ENCODE measurements at regions not wholly inside any gene's neighbourhood (a gene's known extent, or its start where the extent isn't known, plus 50 kb on each side); places are given as distances from the start of the nearest gene placed in this dataset.

DNA sequence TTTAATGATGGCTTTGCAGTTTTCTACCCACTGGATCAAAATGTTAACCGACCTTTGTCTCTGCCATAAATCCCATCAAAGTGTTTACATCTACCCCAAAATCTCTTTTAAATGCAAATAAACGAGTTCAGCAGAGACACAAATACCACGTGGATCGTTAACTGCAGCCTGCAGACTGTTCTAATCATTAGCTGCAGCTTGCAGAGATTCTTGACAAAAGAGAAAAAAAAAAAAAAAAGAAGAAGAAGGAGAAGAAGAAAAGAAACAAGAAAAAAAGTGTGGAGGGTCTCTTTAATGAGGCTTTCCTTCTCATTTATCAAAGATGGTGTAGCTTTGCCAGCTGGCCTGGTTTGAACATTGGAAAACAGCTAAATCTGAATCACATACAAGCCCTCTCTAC lies 275.7 kb downstream of the NEDD1 start:
- no peak for DNase-seq

DNA sequence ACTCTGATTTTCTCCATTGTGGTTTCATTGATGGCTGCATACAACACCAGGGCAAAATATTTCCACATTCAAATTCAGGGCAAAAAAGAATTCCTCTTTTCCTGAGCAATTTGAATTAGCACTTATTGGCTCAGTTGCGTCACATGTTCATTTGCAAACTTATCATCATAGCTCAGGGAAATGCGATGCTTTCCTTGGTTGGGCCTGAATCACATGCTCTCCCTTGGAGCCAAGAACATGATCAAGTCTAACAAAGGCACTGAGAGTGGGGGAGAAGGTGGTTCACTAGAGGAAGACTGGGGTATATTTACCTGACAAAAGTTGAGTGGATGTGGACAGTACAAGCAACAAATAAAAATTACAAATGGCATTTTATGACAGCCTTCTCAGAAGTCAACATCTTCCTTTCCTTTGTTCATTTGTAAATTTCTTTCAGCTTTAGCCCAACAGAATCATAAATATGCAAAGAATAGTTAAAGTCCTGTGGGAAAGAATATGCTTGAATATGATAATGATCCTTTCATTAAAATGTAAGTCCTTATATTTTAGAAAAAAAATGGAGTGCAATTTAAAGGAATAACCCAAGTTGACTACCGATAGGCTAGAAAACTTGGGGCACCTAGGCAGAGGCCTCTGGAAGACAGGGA lies 277.2 kb downstream of the NEDD1 start:
- DNase-seq: no peak

DNA sequence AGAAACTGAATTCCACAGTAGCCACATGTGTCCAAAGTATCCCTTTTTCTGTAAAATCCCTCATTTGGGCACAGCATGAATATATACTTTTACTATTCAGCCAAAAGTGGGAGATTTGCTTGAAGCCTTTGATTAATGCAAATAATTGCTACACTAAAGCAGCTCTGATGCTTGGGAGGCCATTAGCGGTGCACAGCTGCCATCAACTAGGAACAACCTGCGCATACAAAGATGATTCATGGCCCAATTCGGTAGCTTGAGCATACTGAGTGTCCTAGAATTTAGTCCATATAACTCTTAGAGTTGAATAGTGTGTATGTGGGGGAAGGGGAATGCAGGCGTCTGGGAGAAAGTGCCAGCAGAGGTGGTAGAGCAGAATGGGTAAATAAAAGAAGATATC lies 277.0 kb upstream of the RMST start:
- no peak for DNase-seq

DNA sequence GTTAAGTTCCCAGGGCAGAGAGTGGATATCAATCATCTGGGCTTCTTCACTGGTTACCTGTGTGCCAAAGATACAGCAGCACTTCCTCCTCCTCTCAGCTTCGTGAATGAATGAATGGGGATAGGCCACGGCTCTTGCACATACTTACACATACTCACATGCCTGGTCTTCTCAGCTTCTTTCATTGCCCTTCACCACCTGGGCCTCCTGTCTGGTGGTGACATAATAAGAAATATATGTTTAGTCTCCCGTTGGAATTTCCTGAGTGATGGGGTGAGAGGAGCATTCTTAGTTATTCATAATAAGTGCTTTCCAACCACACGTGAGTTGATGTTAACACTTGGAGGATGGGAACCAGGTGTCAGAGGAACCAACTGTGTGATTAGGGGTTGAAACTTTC lies 268.1 kb upstream of the RMST start:
- no peak for DNase-seq

DNA sequence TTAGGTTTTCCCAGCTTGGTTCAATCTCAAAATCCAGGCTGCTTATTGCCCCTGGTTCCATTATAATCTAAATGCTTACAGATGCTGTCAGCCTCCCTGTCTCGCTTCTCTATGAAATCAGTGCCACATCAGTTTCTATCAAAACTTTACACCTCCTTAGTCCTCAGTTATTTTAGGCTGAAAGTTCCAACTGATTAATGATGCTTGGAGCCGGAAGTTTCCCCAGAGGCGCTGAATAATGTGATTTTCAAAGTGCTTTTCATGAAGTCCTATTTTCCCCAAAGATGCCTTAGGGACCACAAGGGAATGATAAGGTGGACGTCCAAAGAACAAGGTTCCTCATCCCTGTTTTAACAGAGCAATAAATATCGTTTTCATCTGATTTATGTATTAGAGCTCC lies 262.4 kb upstream of the RMST start:
- DNase-seq: no peak

DNA sequence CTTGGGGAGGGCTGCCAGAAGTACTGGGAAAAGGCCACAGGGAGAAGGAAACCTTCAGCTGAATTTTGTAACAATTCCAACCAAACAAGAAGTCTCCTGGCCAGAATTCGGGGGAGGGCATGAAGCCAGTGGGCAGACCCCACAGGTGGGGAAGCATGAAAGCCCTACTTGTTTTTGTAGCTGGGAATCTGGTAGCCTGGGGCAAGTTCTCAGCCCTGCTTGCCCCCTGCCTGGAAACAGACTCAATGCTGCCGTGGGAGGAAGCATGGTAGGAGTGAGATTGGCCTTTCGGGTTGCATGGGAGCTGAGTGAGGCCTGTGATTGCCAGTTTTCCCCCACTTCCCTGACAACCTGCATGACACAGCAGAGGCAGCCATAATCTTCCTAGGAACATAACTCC lies 259.2 kb upstream of the RMST start:
- no peak for DNase-seq

DNA sequence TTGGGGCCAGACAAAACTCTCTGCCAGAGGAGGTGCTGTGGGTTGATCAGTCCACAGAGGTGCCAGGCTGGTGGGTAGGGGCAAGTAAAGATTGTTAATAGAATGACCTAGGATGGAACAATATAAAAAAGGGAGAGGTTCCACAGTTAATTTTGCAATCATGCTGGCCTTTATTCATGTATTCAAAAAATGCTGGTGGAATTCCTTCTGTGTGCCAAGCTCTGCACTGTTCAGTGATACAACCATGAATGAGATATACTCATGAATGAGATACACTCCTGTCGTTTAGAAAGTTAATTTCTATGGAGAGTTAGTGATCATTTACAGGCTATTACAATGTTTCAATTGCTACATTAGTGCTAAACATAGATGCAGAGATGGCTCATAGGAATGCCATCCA lies 252.6 kb upstream of the RMST start:
- no peak for DNase-seq

DNA sequence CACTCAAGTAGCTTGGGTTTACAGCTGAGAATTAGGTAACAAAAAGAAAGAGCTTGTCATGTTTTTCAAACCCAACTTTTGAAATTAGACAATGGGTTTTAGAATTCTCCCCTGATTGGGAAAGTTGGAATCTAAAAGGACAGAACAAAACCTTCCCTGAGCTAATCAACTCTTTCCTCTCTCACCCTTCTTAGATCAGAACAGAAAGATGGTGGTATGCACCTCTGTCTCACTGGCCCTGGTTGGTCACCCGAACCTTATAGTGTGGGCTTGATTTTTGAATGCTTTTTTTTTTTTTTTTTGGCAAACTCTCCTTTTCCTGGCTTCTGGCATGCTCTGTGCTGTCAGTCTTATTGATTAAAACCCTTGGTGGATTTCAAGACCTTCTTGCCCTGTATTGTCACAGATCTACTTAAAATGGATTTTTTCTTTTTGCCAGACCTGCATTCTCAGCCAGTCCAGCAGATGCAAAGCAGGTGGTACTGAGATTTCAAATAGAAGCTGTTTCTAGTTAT lies 251.1 kb upstream of the RMST start:
- DNase-seq: no peak

DNA sequence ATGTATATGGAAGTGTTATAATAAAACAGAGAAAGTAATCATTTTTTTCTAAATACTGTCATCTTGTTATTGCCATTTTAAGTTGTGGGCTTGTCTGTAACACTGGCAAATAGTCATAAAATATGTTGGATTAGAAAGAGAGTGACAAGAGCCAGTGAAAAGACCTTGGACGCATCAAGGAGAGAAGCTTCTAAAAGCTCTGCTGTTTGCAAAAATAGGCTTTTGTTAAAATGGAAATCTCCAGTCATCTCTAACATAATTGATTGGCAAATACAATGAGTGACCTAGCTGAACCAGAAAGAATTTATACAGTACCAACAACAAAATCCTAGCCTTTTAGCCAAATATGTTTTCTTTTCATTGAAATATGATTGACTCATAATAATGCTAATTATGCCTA lies 245.8 kb upstream of the RMST start:
- DNase-seq: no peak

DNA sequence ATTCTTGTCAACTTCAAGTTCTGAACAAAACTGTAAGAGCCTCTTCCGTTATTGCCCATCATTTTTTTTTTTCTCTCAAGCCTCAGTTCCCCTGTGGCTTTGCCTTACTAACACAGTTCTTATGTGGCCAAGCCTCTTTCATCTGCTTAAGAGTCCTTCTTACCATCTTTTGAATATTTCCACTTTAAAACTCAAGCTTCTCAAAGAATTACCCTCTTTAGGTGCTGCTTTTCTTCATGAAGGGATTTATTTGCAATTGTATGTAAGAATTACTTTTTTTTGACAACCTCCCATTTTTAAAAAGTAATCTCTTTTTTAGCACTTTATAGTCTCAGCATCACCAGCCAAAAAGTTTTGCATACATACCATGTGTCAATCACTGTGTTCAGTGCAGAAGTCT lies 240.2 kb upstream of the RMST start:
- no peak for DNase-seq

DNA sequence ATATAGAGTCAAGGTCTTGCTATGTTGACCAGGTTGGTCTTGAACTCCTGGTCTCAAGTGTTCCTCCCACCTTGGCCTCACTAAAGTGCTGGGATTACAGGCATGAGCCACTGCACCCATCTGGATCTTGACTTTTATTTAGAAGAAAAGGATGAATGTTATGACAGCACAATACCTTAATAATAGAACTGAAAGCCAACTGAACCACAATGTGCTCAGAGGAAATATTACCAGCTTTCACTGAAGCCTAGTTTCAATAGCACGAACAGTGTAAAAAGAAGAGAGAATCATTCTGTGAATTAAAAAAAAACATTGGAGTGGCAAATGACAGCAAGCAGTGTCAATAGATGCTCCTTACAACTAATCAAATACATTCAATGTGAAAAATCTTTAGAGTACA lies 239.2 kb upstream of the RMST start:
- DNase-seq: no peak

DNA sequence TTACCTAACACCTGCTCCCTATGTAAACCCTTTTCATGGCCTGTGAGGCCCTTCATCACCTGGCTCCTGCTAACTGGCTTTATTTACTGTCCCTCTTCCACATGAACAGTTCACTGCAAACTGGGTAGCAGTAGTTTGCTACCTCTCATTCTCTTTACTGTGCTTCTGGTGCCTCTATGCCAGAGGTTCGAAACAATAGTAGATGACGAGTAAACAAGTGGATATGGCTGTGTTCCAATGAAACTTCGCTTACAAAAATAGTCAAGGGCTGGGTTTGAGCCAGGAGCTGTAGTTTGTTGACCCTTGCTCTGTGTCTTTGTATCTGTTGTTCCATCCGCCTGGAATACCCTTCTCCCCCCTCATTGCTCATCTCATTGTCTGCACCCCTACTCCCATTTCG lies 233.6 kb upstream of the RMST start:
- DNase-seq: peak; percentile 42

DNA sequence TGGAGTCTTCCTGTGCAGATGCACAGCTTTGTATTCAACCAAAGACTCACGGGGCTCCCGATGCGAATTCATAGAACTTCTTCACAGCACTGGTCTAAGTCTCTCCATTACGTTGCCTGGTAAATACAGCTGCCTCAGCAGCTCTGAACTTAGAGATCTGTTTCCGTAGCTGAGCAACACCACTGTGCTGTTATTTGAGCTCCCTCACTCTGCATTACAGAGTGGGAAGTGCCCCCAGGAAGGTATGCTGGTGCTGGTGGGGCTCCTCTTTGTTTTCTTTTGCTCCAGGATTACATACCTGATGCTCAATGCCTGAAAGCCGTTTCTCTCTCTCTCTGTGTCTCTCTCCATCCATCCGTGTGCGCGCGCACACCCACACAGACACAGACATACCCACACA lies 227.5 kb upstream of the RMST start:
- DNase-seq: no peak

DNA sequence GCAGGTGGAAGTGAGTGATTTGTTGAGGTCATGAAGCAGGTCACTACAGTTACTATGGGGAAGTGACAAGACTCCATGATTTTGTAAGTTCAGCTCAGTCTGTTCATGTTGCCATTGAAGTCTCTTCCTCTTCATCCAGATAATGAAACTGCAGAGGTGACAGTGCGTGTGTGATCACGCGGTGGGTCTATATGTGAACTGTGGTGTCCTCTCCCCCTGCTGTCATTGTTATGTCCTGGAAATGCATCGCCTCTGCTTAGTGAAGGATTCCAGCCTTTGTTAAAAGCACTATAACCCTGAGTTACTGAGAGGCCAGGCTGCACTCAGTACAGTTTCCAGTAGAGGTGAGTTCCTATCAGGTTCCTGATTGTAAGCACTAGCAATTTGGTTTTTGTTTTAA lies 216.2 kb upstream of the RMST start:
- DNase-seq: no peak

DNA sequence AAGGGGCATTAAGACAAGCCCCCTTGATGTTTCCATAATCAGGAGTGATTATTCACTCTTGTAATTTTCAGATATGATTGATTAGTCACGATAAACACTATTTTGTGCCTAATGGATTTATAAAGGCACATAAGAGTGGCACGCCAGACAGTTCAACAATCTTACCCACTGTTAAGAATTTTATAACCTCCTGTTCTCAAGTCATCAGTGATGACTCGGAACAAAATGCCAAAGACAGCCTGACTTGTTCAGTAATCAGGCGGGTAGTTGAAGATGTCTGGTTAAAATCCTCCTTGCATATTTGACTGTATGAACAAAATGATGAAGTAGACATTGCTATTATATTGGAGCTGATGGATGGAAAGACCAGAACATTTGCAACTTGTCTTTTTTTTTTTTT lies 212.1 kb upstream of the RMST start:
- DNase-seq: no peak

DNA sequence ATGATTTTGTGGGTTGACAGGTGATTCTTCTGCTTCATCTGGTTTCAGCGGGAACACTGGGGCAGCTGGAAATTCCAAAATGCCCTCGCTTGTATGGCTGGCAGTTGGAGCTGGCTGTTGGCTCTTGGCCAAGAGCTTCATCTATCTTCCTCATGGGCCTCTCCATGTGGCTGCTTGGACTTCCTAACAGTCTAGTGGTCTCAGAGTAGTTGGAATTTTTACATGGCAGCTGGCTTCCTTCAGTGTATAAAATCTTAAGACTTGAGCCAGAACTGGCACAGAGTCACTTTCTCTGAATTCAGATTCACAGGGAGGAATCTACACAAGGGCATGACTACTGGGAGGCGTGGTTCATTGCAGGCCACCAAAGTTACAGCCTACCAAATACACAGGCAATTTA lies 204.9 kb upstream of the RMST start:
- peak; percentile 45 for DNase-seq

DNA sequence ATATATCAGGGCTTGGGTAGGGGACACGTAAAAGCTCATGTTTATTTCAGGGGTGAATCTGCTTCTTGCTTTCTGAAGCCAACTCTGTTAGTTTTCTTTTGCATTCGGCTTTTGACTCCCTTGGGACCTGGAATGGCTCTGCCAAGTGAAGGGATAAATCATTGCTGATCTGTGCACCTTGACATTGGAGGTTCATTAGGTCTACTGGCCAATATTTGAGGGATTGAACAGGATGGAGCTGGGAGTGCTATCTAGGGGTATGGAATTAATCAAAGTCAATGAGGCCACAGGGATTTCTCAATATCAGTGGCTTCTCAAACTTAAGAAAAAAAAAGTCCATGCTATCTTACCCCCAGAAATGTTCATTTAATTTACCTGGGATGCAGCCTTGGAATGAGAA lies 203.5 kb upstream of the RMST start:
- no peak for DNase-seq

DNA sequence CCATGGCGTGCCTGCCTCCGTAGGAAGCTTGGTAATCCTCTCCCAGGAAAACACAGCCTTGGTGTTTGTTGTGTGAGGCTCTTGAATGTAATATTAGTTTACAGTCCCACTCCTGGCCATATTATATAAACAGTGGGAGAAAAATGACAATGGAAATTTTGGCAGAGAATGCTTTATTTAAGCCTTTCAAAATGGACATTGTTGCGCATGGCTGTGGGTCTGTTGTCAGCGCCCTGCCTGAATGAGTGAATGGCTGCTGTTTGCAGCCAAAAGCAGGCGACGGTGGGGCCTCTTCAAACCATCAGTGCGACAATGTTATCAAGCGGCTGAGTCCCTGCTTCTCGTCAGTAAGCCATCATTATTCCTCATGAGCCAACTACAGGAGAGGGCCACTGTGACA lies 201.8 kb upstream of the RMST start:
- DNase-seq: no peak

DNA sequence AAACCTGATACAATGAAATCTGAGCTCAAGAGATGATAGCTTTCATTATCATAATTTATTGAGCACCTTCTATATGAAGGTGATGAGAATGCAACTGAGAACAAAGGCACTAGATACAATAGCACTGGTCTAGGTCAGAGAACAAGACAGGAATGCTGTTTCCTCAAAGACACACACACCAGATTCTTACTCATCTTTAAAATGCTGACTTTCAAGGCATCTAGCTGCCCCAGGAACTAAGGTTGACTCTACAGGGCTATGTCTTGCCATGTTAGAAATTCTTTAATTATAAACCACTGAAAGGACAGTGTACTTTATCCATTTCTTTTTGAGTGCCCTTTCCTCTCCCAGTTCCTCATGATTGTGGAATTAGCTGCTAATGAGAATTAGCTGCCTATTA lies 195.4 kb upstream of the RMST start:
- no peak for DNase-seq

DNA sequence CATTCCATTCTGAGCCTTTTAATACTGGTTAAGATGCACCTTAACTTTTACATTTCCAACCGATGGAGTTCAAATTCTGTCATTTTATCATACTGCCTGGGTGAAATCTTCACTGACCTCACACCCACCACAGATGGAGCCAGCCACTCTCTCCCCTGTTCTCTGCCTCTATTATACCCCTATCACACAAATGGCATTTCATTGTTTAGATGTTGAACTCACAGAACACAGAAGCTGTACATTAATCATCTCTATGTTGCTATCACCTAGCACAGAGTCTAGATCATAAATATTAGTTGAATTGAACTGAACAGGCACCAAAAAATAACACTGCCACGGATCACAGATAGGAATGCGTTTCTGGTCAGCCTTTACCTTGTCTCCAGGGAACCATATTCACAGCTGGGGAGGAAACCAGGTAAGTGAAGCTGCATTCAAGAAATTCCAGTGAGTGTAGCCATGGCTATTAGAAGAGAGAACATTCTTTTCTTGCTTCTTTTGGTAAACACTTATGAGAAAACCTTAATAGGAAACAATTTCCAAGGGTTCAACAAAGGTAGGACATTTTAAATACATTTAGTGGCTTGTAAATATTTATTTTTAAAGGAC lies 194.9 kb upstream of the RMST start:
- DNase-seq: no peak

DNA sequence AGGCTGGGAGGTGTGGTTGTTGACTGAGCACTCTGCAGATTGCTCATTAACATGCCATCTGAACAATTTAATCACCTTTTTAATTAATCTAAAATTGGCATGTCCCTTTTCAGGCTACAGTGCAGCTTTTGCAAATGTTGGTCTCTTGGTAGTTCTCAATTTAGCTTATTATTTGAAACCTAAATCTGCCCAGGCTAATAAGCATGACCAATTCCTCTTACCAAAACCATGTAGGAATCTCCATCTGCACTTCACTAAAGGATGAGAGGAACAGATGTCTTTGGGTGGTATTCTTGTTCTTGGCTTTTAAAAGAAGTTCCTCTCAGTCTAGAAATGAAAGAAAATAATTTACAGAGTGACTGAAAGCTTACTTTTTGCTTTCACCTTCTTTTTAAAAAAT lies 190.1 kb upstream of the RMST start:
- DNase-seq: no peak

DNA sequence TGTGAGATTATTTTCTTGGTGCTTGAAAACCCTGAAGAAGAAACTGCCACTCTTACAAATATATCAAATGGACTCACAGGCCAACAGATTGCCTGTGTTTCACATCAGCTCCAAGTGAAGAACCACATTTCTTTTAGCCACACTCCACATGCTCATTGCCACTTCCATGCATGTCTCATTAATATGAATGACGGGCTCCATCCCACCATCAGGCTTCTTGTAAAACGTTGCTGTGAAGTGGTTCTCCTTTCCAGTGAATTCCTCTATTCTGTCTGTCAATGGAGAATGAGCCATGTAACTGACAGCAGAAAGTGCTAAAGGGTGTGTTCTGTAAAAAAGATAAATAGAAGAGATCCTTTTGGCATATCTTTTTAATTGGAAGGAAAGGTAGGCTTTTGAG lies 188.2 kb upstream of the RMST start:
- no peak for DNase-seq

DNA sequence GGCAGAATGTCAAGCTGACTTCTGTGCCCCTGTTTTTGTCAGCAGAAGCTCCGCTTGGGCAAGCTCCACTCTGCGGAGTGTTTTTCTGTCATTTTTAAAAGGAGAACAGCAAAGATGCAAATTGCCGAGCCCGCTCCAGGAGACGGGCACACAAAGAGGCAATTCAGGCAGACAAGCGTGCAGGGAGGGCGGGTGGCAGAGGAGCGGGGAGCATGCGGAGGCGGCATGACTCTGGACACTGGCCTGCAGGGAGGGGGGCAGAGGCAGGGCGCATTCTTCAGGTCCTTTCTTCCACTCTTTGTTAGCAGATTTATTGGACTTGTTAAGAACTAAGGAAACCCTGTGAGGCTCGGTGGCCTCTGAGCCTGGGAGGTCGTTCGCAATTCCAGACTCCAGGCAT lies 187.3 kb upstream of the RMST start:
- DNase-seq: no peak

DNA sequence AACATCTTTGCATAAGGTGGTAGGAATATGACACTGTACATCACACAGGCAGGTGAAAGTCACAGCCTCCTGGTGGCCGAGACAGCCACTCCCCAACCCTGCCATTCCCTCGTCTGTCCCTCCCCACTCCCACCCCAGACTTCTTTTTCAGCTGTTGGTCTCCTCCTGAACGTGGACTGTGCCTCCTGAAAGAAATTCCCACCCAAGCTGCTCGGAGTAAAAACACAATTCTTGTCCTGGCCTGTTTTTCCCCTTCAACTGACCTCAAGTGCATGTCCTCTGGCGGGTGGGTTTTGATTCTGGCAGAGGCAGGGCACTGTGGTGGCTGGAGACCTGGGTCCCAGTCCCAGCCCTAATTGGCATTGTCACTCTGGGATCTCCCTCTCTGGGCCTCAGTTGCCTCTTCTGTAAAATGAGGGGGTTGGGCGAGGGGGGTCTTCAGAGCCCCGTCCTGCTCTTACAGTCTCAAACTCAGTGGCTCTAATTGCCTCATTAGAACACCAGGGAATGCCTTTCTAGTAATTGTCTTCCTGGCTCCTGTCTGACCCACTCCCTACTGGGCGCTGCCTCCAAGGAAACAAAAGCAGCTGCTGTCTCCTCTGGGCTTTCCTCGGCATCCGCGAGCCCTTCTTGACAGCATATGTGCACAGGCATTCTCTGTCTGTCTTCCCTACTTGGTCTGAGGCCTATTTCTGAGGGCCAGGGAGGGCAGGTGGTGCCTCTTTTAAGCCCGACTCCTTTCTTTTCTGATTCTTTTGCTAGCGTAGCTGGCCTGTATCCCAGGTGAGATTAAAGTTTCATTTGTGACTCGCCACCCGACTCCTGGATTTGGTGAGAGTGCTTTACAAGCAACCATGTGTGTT lies 186.6 kb upstream of the RMST start:
- peak; percentile 12 for DNase-seq
